Transverse colon (tissue), 4 donors: ENCODE measurements at regions not wholly inside any gene's neighbourhood (a gene's known extent, or its start where the extent isn't known, plus 50 kb on each side); places are given as distances from the start of the nearest gene placed in this dataset.

Source experiments
- CTCF ChIP-seq, 5 experiments: fragments of 200-600 bp in 3 of 5; fragments of 450-650 bp in 2 of 5; sonication (generic) in 3 of 5; IDR thresholded peaks; 1 replicate in 2 of 5; 2 replicates in 3 of 5; pipeline ENCODE4 v1.5.1; 2016 to 2017; ENCODE audit warnings: antibody characterized with exemption in 5 of 5, inconsistent platforms in 3 of 5, mild to moderate bottlenecking in 2 of 5, moderate library complexity in 1 of 5
- EP300 ChIP-seq: sonication (generic); formaldehyde crosslinking; IDR thresholded peaks from one replicate; pipeline ENCODE4 v1.6.1; 2017; ENCODE audit warnings: antibody characterized with exemption, low read depth
- POLR2A ChIP-seq: fragments of 450-650 bp; IDR thresholded peaks from one replicate; pipeline ENCODE4 v1.6.1; 2016; ENCODE audit warnings: antibody characterized with exemption, mild to moderate bottlenecking, moderate library complexity
- POLR2AphosphoS5 ChIP-seq, 3 donors: sonication (generic); formaldehyde crosslinking; IDR thresholded peaks; one replicate each; pipeline ENCODE4 v1.6.1; 2016; ENCODE audit warnings: antibody characterized with exemption in 3 of 3

- no peak for TF ChIP-seq CTCF (IDR thresholded peaks at IDR 0.05)
- no peak for TF ChIP-seq POLR2A
- TF ChIP-seq EP300 = no peak
- TF ChIP-seq POLR2AphosphoS5 (IDR thresholded peaks at IDR 0.05) = no peak
These were observed 476.3 kb downstream of the SOX11 start for GRCh38 chr2:6168485-6168884.
